T follicular helper cell (primary cell): ENCODE measurements at regions not wholly inside any gene's neighbourhood (a gene's known extent, or its start where the extent isn't known, plus 50 kb on each side); places are given as distances from the start of the nearest gene placed in this dataset.

Experiments used
- DNase-seq: peaks from one replicate; pipeline ENCODE4 v3.0.0-alpha.2; 2020; ENCODE audit warnings: low read depth

- no peak for DNase-seq
Observed at GRCh38 chr12:97274386-97274785, 188.2 kb upstream of the RMST start.

GRCh38 chr12:97275256-97275655 lies 187.3 kb upstream of the RMST start:
- no peak for DNase-seq

- no peak for DNase-seq
Observed at GRCh38 chr12:97275728-97276590, 186.6 kb upstream of the RMST start.

- DNase-seq = no peak
Observed at GRCh38 chr12:97276661-97277429, 185.8 kb upstream of the RMST start.

- DNase-seq = no peak
Observed at GRCh38 chr12:97283297-97283696, 179.3 kb upstream of the RMST start.

- DNase-seq = no peak
Observed at GRCh38 chr12:97288531-97288930, 174.1 kb upstream of the RMST start.

- no peak for DNase-seq
Observed at GRCh38 chr12:97292588-97292987, 170.0 kb upstream of the RMST start.

GRCh38 chr12:97293541-97293940 lies 169.1 kb upstream of the RMST start:
- DNase-seq = no peak

GRCh38 chr12:97299847-97300246 lies 162.8 kb upstream of the RMST start:
- no peak for DNase-seq

- DNase-seq = no peak
Observed at GRCh38 chr12:97300431-97300830, 162.2 kb upstream of the RMST start.

GRCh38 chr12:97300891-97301290 lies 161.7 kb upstream of the RMST start:
- DNase-seq = no peak

GRCh38 chr12:97301576-97301975 lies 161.0 kb upstream of the RMST start:
- no peak for DNase-seq

GRCh38 chr12:97305651-97306050 lies 157.0 kb upstream of the RMST start:
- DNase-seq = no peak

- no peak for DNase-seq
Observed at GRCh38 chr12:97306147-97306546, 156.5 kb upstream of the RMST start.

GRCh38 chr12:97308576-97309198 lies 153.9 kb upstream of the RMST start:
- no peak for DNase-seq

GRCh38 chr12:97309921-97310320 lies 152.7 kb upstream of the RMST start:
- DNase-seq = no peak

GRCh38 chr12:97312570-97313135 lies 150.0 kb upstream of the RMST start:
- DNase-seq = no peak

GRCh38 chr12:97313471-97314190 lies 149.0 kb upstream of the RMST start:
- DNase-seq = no peak

- DNase-seq = no peak
Observed at GRCh38 chr12:97316321-97316720, 146.3 kb upstream of the RMST start.

GRCh38 chr12:97321621-97322020 lies 141.0 kb upstream of the RMST start:
- no peak for DNase-seq

GRCh38 chr12:97322388-97322787 lies 140.2 kb upstream of the RMST start:
- DNase-seq = no peak

- no peak for DNase-seq
Observed at GRCh38 chr12:97323154-97323553, 139.4 kb upstream of the RMST start.
